ENCODE measurements at regions not wholly inside any gene's neighbourhood (a gene's known extent, or its start where the extent isn't known, plus 50 kb on each side); places are given as distances from the start of the nearest gene placed in this dataset.
"Not testable (repeated sequence)": the region's sequence is repeated elsewhere in the genome, so short reads cannot be mapped to it uniquely, and the experiment has no call there.

DNA sequence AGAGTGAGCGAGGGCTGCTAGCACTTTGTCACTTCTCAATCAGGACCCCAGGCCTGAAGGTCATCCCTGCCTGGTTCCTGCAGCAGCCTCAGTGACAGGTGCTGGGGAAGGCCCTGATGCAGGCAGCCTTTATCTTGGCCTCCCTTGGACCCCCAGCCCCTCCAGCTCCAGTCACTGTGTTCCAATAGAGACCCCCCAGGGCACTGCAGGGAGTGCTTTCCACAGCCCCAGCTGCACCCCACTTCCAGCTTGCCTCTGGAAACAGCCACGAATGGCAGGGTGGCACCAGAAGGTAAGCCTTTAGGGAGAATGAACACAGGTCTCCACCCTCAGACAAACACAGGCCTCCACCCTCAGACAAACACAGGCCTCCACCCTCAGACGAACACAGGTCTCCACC, 241.6 kb upstream of the SGCG start:
- DNase-seq (ENCODE audit: low spot score): no peak

GRCh38 chr13:22940090-22940710, 240.6 kb upstream of the SGCG start:
- no peak for DNase-seq (ENCODE audit: low spot score)

DNA sequence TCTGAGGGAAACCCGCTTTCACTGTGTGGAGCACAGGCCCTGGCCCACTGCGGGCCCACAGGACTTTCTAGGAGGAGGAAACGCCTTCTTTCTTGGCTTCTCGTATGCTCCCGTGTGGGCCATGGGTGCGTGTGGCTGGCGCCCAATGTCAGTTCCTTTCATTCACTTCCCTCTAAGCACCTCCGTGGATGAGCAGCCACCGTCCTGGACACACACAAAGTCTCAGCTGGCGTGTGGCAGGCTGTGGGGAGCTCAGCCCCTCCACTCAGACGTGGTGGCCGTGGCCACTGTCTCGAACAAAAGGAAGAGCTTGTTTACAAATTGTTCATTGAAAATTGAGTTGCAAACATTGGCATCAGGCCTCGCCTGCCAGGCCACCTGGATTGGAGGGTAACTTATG, 240.0 kb upstream of the SGCG start:
- DNase-seq (ENCODE audit: low spot score): no peak

DNA sequence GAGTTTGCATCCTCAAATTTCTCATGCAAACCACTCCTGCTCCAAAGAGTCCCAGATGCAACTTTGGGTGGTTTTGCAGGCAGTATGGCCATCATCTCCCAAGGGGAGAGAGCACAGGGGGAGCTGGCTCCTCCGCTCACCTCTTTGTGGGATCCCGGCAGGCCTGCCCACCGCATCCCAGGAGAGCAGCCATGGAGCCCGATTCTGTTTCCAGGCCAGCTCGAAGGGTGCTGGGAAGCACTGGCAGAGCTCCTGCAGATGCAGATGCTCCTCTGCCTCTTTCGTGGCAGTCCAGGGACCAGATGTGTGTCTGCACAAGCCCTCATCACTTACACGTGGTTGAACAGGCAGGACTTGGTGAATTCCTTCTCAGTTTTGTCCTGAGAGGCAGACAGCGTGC, 239.3 kb upstream of the SGCG start:
- not testable (repeated sequence) for DNase-seq (ENCODE audit: low spot score)

DNA sequence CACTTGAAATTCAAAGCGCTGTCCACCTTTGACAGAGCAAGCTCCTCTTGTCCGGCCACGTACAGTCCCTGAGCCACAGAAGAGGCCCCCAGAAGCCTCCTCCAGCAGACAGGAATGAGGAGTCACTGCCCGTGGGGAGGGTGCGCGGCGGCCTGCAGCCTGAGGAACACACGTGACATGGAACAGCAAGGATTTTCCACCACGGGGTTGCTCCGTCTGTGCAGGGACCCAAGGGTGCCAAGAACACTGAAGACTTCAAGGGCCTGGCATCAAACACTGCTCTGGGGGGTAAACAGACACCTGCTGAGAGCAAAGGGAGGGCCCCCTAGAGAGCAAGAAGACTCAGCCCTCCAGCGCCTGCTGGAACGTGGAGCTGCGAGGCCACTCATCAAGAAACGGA, 237.9 kb upstream of the SGCG start:
- not testable (repeated sequence) for DNase-seq (ENCODE audit: low spot score)

DNA sequence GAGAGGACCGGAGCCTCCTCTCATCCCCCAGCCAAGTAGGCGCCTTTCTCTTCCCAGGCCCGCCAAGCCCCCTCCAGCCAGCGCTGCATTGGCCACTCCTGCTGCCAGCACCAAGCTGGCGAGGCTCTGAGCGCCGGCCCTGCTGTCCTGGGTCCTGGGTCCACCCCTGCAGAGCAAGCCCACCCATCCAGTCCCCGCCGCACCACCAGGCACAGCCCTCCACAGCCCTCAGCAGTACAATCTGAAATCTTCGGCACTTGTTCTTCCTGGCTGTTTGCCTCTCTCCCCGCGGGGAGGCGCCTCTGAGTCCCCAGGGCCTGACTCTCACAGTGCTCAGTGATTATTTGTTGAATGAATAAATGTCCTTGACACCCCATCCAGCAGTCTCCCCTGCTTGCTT, 236.4 kb upstream of the SGCG start:
- no peak for DNase-seq (ENCODE audit: low spot score)

DNA sequence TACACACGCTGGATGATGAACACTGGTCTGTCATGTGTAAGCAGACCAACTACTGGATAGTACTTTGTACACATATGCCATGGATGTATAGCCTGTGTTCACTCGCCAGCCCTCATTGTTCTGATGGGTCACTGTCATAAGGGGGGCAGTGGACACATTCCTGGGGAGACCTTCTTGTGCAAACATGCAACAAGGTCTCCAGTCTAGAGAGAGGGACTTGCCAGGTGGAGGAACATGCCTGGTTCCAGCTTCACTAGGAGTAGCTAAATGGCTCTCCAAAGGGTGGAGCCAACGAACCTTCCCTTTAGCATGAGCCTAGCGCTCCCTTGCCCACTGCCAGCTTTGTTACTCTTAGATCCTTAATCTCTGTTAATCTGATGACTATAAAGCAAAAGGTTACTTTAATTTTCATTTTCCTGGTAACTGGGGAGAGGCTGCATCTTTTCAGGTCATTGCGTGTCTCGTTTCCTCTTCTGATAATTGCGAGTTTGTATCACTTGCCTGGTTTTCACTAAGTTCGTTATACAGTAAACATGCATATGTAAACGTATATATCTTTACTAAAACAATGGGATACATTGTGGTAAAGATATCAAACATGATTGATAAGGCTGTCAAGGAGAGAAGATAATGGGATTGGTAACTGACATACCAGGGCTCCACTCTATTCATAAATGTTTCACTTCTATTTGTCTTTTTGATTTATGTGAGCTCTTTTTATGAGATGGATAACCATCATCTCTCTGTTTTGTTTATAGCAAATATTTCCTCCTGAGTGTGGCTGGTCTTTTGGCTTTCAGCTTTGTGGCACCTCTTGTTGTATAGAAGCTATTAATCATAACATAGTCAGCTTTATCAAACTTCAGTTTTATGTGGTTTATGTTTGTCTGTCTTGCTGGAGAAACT, 235.2 kb upstream of the SGCG start:
- DNase-seq (ENCODE audit: low spot score): no peak

DNA sequence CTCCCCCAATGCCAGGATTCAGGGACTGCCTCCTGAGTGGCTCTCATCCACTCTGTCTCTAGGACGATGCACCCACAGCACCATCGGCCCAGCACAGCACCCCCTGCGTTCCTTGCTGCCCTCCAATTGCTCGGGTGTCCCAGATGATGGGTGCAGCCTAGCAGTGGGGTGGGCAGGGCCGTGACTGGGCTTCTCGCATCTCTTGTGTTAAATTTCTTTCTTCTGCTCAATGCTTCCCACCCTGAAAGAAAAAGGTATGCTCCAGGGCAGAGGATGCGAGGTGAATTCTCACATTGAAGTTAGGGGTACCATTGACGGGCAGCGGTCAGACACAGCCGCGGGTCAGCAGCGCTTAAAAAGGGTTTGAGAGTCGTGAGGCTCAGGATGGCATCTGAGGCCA, 232.4 kb upstream of the SGCG start:
- DNase-seq (ENCODE audit: low spot score): no peak

DNA sequence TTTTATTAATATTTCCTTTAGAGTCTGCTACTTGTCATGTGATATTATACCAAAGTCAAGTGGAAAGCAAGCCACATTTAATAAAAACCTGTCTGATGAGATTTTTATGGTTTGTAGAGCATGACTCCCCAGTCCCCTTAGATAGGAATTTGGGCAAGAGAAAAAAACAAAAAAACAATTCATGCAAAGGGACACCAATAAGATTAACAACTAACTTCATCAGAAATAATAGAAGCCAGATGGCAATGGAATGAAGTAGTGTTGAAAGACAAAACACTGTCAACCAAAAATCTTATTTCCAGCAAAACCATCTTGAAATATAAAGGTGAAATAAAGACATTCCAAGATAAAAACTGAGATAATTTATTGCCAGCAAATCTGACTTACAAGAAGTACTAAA, 228.8 kb upstream of the SGCG start:
- DNase-seq (ENCODE audit: low spot score): not testable (repeated sequence)

DNA sequence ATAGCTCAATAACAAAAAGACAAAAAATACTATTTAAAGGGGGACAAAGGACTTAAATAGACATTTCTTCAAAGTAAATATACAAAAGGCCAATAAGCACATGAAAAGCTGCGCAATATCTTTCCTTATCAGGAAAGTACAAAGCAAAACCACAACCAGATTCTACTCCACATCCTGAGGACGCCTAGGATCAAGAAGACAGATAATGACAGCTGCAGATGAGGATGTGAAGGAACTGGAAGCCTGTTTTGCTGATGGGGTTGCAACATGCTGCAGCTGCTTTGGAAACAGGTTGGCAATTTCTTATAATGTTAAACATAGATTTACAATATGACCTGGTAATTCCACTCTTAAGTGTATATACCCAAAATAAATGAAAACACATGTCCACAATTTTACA, 225.6 kb upstream of the SGCG start:
- not testable (repeated sequence) for DNase-seq (ENCODE audit: low spot score)

- DNase-seq (ENCODE audit: low spot score): not testable (repeated sequence)
These were observed 224.2 kb upstream of the SGCG start for GRCh38 chr13:22956456-22957115.

GRCh38 chr13:22959859-22960258, 220.9 kb upstream of the SGCG start:
- DNase-seq (ENCODE audit: low spot score): not testable (repeated sequence)

GRCh38 chr13:22960827-22961226, 220.0 kb upstream of the SGCG start:
- DNase-seq (ENCODE audit: low spot score): no peak

GRCh38 chr13:22961342-22961741, 219.4 kb upstream of the SGCG start:
- not testable (repeated sequence) for DNase-seq (ENCODE audit: low spot score)

GRCh38 chr13:22961835-22962537, 218.8 kb upstream of the SGCG start:
- DNase-seq (ENCODE audit: low spot score): no peak

DNA sequence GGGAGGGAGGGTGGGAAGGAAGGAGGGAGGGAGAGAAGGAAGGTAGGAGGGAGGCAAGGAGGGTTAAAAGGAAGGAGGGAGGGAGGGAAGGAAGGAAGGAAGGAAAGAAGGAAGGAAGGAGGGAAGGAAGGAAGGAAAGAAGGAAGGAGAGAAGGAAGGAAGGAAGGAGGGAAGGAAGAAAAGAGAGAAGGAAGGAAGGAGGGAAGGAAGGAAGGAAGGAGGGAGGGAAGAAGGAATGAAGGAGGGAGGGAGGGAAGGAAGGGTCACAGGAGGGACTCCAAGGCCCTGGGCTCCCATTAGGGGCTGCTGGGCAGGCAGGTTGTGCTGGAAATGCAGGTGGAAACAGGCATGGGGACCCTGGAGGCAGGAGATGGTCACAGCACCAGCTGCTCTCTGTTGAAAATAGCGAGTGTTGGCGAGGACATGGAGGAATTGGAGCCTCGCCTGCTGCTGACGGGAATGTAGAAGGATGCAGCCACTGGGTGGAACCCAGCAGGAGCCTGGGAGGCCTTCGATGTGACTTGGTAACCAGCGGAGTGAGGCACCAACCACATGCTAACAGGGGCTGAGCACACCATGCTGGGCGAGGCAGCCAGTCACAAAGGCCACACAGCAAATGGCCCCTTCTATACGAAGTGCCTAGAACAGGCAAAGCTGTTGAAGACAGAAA, 217.3 kb upstream of the SGCG start:
- not testable (repeated sequence) for DNase-seq (ENCODE audit: low spot score)

DNA sequence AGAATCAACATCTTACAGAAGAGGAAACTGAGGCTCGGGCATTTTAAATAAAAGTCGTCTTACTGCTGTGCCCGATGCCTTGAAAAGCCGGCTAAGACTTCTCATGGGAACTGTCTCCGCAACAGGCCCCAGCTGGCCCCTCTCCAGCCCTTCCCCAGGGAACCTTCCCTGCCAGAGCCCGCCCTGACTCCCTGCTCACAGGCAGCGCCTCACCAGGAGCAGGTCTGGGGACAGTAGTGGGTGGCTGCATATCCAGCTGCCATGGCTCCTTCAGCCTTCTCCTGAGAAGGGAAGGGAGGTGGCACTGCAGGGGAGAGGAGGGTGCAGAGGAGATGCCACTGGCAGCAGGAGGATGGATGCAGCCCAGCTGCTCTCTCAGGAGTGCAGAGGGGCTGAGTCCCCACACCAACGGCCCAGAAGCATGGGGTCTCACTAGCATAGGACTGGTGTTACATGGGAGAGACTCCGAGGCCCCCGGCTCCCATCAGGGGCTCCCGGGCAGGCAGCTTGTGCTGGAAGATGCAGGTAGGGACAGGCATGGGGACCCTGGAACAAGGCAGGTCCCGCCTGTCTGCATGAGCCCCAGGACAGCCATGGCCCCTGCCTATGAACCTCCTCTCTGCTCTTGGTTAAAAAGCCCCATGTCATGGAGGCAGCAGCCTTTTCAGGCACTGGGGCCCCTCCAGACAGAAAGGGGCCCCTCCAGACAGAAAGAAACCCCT, 216.4 kb upstream of the SGCG start:
- no peak for DNase-seq (ENCODE audit: low spot score)

DNA sequence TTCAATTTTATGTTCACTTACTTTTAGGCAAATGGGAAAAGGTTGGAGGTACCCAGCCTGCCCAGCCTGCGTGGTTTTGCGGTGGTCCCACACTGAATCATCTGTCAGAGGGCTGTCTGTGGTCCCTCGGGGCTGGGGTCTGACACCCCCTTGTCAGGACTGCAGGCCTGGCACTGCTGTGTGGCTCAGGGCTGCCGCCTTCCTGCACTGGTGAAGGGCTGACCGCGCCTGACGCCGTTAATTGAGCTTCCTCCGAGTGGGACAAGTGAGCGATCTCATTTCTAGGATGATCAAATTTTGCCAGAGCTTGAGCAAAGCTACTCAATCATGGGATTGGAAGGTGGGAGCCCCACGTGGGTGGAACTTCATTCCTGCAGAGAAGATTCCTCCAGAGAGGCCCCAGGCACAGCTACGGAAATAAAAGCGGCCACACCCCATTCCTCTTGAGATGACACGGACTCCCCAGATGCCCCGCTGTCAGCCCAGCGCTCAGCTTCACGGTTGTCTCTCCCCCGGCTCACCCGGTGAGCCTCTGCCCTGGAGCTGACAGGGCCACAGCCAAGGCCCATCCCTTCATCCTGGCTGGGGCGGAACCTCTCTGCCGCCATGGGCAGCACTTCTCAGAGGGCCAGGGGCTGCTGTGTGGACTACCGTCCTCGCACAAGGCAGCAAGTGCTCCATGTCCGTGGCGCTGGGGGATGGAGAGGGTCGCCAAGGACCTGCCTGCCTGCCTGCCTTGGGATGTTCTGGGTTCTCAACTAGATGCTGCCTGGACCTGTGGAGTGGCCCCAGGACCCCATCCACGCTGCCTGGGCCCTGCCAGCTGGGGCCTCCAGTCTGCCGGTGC, 215.5 kb upstream of the SGCG start:
- DNase-seq (ENCODE audit: low spot score): not testable (repeated sequence)

- DNase-seq (ENCODE audit: low spot score): not testable (repeated sequence)
These were observed 214.9 kb upstream of the SGCG start for GRCh38 chr13:22965858-22966239.

DNA sequence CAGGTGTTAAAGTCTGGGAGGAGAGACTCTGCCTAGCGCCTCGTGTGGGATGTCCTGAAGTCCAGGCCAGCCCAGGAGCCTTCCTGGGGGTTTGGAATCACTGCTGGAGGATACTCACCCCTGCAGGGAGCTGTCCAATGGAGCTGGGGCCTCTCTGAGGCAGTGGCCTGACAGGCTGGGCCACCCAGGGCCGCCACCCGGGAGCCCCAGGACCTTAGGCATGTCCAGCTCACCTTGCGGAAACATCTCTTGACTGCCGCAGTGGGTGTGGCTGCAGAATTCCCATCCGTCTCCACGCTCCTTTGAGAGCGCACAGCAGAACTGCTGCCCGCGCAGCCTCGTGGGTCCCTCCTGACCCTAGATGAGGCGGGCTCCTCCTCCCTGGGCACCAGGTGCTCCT, 214.0 kb upstream of the SGCG start:
- not testable (repeated sequence) for DNase-seq (ENCODE audit: low spot score)

Measured in pons (tissue), 1 donor.